Brain microvascular endothelial cell (primary cell): ENCODE measurements at regions not wholly inside any gene's neighbourhood (a gene's known extent, or its start where the extent isn't known, plus 50 kb on each side); places are given as distances from the start of the nearest gene placed in this dataset.

Experiments
- DNase-seq: peaks from one replicate; pipeline ENCODE4 v3.0.0-alpha.2; 2020
- H3K27ac ChIP-seq: fragments of 250-450 bp; sonication (Bioruptor Pico); 2 replicates; pipeline ENCODE4 v1.5.1; 2020; ENCODE audit warnings: mild to moderate bottlenecking, moderate library complexity
- H3K27me3 ChIP-seq: fragments of 250-450 bp; sonication (Bioruptor Pico); replicated peaks from 2 replicates; pipeline ENCODE4 v1.5.1; 2020; ENCODE audit warnings: mild to moderate bottlenecking
- H3K36me3 ChIP-seq: fragments of 250-450 bp; sonication (Bioruptor Pico); replicated peaks from 2 replicates; pipeline ENCODE4 v1.5.1; 2020; ENCODE audit warnings: mild to moderate bottlenecking
- H3K4me3 ChIP-seq: 2 replicates; pipeline ENCODE4 v1.5.1; 2011; ENCODE audit warnings: low read depth, mild to moderate bottlenecking, control low read depth, low read length, moderate library complexity
- in situ Hi-C: cut with HindIII; loops from 2 replicates; pipeline ENCODE4 v1.10.0; 2017; ENCODE audit warnings: low sequenced_read_pairs, low pct_ligation_motif_present
- TF ChIP-seq, protein P1 (sequence below): IDR thresholded peaks from 2 replicates; pipeline ENCODE4 v1.5.1; 2011; ENCODE audit warnings: low read depth, mild to moderate bottlenecking, moderate library complexity, low read length, control low read depth, inconsistent platforms; ENCODE audit errors: missing control alignments

GRCh38 chr2:111633643-111634042 lies 250.3 kb downstream of the ANAPC1 start:
- Histone ChIP-seq H3K36me3 (no peaks in the 10 kb centered on the region), H3K27ac (no peak overlapping the region), H3K4me3 (no peak overlapping the region), H3K27me3 (no peaks in the 10 kb centered on the region)
- TF ChIP-seq, protein P1, sequence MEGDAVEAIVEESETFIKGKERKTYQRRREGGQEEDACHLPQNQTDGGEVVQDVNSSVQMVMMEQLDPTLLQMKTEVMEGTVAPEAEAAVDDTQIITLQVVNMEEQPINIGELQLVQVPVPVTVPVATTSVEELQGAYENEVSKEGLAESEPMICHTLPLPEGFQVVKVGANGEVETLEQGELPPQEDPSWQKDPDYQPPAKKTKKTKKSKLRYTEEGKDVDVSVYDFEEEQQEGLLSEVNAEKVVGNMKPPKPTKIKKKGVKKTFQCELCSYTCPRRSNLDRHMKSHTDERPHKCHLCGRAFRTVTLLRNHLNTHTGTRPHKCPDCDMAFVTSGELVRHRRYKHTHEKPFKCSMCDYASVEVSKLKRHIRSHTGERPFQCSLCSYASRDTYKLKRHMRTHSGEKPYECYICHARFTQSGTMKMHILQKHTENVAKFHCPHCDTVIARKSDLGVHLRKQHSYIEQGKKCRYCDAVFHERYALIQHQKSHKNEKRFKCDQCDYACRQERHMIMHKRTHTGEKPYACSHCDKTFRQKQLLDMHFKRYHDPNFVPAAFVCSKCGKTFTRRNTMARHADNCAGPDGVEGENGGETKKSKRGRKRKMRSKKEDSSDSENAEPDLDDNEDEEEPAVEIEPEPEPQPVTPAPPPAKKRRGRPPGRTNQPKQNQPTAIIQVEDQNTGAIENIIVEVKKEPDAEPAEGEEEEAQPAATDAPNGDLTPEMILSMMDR: no peak
- in situ Hi-C loops: no loop called here
- no peak for DNase-seq

GRCh38 chr2:111634050-111634794 lies 249.8 kb downstream of the ANAPC1 start:
- no peaks in the 10 kb centered on the region for H3K27me3 ChIP-seq
- in situ Hi-C loops: no loop called here
- no peak for DNase-seq
- H3K27ac ChIP-seq: no peak overlapping the region
- H3K36me3 ChIP-seq: no peaks in the 10 kb centered on the region
- TF ChIP-seq, protein P1: no peak
- no peak overlapping the region for H3K4me3 ChIP-seq

- no peak overlapping the region for H3K4me3 ChIP-seq
- H3K27me3 ChIP-seq: no peaks in the 10 kb centered on the region
- in situ Hi-C loops: no loop called here
- H3K36me3 ChIP-seq: no peaks in the 10 kb centered on the region
- no peak for DNase-seq
- TF ChIP-seq, protein P1: no peak
- H3K27ac ChIP-seq: no peak overlapping the region
Measured at GRCh38 chr2:111634995-111635538, 248.9 kb downstream of the ANAPC1 start.

- Histone ChIP-seq H3K27ac (no peak overlapping the region), H3K27me3 (no peaks in the 10 kb centered on the region), H3K36me3 (no peaks in the 10 kb centered on the region), H3K4me3 (no peak overlapping the region)
- TF ChIP-seq, protein P1: no peak
- DNase-seq: no peak
- in situ Hi-C loops: no loop called here
Measured at GRCh38 chr2:111636905-111637304, 247.1 kb downstream of the ANAPC1 start.

DNA sequence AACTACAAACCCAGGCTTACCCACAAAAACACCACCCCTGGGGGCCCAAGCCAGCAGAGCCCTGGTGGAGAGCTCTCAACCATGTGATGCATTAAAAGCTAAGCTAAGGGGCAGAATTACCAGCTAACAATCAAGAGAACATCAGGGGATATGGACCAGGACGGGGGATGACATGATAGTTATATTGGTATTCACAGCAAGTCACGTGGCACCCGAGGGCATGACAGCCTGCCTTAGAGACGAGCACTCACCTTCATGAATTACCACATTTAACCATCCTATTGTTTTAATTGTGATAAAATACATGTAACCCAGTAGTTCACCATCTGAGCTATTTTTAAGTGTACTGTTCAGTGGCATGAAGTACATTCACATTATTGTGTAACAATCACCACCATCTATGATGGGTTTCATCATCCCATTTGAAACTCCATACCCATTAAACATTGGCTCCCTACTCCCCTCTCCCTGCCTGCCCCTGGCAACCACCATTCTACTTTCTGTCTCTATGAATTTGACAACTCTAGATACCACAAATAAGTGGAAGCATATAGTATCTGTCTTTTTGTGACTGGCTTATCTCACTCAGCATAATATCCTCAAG lies 245.6 kb downstream of the ANAPC1 start:
- no peaks in the 10 kb centered on the region for H3K27me3 ChIP-seq
- TF ChIP-seq, protein P1: no peak

GRCh38 chr2:111640480-111640879 lies 243.5 kb downstream of the ANAPC1 start:
- no peak for DNase-seq
- Histone ChIP-seq H3K27me3 (no peaks in the 10 kb centered on the region), H3K27ac (no peak overlapping the region), H3K4me3 (no peak overlapping the region), H3K36me3 (no peaks in the 10 kb centered on the region)
- TF ChIP-seq, protein P1: no peak
- in situ Hi-C loops: no loop called here

More for the DNA sequence above, 245.6 kb downstream of the ANAPC1 start:
- no peak overlapping the region for H3K27ac ChIP-seq
- H3K36me3 ChIP-seq: no peaks in the 10 kb centered on the region
- DNase-seq: no peak
- no peak overlapping the region for H3K4me3 ChIP-seq
- in situ Hi-C loops: no loop called here
